ENCODE measurements at regions not wholly inside any gene's neighbourhood (a gene's known extent, or its start where the extent isn't known, plus 50 kb on each side); places are given as distances from the start of the nearest gene placed in this dataset.

DNA sequence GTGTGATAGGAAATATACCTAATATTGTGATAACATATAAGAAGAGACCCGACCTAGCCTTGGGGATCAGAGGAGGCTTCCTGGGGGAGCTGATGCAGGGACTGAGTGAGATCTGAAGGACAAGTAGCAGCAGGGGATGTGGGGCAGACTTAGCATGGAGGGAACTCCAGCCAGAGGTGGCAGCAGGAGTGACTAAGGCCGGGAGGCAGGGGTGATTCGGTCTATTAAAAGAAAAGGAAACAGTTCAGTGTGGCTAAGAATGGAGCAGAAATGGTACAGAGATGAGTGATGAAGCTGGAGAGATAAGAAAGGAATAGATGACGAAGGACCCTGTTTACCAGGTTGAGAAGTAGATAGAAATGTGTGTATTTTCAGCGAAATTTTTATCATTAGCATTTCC, 408.8 kb downstream of the ENC1 start:
- DNase-seq (ENCODE audit: low spot score) = no peak

DNA sequence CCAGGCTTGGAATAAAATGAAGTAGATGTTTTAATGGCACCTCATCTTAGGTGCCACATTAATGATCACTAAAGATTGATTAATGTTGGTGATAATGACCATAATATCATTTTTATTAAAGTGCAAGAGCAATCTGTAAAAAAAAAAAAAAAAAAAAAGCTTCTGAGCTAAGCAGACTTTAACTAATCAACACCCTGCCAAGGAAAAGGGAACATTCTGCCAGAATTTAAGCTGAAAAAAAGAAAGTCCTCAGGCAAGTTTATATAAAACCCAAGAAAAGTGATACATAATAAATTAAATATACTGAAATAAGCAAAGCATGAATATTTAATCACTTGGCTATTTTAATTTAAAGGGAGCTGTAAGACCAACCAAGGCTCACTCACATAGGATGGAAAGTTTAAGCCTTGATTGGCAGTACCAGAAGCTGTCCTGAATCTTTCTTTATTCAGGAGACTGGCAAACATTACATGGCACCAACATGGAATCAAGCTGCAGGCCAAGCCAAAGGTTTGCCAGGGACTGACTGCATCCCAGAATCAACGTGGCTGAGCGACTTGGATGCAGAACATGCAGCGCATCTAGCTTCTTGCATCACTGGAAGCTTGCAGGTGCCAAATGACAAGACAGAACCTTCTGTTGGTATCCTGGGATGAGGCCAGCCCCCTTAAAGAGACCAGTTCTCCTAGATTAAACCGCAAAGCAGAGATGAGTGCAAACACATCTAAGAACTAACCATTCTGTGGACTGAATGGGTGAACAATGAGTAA, 413.6 kb downstream of the ENC1 start:
- no peak for DNase-seq (ENCODE audit: low spot score)

DNA sequence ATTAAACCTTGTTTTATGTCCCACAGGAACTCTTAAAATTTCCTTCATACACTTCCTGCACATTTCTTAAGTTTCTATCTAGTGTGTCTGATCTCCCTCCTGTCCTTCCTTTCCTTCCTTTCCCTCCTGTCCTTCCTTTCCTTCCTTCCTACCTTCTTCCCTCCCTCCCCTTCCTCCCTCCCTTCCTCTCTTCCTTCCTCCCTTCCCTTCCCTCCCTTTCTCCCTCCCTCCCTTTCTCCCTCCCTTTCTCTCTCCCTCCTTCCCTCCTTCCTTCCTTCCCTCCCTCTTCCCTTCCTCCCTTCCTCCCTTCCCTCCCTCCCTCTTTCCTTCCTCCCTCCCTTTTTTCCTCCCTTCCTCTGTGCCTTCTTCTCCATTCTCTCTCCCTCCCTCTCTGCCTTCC, 414.9 kb downstream of the ENC1 start:
- no peak for DNase-seq (ENCODE audit: low spot score)

DNA sequence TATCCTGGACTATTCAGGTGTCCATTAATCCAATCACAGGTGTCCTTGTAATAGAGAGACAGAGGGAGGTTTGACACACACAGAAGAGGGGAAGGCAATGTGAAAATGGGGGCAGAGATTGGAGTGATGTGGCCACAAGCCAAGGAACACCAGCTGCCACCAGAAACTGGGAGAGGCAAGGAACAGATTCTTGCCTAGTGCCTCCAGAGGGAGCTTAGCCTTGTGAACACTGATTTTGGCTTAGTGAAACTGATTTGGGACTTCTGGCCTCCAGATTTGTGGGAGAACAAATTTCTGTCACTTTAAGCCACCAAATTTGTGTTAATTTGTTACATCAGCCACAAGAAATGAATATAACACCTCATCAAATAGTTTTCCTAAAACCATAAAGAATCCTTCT, 416.2 kb downstream of the ENC1 start:
- no peak for DNase-seq (ENCODE audit: low spot score)

DNA sequence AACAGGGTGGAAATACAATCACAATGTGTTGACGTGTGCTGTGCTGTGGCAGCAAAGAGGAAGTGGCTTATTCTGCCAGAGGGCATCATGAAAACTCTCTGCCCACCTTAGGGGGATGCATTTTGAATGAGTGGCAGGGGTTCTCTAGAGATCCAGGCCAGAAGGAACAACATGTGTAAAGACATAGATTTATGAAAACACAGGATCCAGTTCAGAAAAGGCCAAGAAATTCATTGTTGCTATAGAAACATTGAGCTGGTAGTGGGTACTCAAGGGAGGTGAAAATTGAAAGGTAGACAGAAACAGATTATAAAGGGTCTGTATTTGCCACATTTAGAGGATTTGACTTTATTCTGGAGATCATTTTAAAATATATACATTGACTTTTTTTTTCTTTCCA, 417.7 kb downstream of the ENC1 start:
- no peak for DNase-seq (ENCODE audit: low spot score)

DNA sequence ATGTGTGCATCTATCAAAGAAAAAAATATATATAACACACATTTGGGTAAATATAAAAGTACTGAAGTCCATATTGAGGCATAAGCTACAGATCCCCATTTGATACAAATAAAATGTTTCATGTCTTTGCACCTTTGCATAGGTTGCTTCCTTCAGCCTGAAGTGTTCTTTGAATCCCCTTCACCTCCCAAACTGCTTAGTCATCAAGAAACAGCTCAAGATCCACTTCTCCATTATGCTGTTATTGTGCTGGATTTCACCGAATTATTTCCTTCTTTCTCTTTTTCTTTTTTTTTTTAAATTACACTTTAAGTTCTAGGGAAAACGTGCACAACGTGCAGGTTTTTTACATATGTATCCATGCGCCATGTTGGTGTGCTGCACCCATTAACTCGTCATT, 419.1 kb downstream of the ENC1 start:
- no peak for DNase-seq (ENCODE audit: low spot score)

DNA sequence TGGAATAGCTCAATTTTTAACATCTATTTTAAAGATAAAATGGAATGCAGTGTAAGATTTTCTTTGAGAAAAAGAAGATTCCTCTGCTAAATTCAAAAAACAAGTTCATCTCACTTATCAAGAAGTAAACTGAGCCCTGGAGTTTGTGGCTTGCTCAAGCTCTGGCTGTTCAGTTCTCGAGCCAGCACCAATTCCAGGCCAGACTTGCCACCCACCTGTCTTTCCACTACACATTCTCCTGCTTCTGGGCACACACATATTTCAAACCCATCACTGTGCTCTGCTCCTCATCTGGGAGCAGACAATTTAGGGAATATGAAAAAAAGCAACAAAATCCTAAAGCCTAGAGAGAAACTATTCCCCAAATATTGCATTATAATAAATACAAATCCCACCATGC, 424.5 kb downstream of the ENC1 start:
- no peak for DNase-seq (ENCODE audit: low spot score)

DNA sequence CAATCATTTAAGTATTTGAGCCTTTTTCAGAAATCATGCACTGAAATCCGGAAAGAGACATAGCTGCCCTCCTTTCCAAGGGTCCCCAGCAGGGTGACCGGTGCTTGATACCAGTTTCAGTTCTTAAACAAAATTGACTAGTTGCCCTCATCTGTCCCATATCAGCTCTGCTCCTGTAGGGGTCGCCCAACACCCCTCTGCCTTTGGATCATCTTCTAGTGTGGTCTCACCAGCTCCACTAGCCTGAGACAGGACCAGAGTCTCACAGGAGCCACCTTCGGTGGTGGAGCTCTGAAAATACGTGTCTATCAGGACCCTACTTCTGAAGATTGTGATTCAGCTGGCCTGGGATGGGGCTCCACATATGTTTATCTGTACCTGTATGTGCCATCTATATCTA, 428.2 kb downstream of the ENC1 start:
- DNase-seq (ENCODE audit: low spot score) = no peak

DNA sequence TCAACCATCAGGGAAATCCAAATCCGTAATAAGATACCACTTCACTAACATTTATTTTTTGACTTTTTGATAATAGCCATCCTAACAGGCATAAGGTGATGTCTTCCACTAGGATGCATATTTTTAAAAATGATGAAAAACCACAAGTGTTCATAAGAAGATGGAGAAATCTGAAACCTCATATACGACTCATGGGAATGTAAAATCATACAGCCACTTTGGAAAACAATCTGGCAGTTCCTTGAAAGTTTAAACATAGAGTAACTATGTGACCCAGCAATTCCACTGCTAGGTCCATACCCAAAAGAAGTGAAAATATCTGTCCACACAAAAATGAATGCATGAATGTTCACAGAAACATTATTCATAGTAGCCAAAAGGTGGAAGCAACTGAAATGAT, 431.0 kb downstream of the ENC1 start:
- DNase-seq (ENCODE audit: low spot score) = no peak

DNA sequence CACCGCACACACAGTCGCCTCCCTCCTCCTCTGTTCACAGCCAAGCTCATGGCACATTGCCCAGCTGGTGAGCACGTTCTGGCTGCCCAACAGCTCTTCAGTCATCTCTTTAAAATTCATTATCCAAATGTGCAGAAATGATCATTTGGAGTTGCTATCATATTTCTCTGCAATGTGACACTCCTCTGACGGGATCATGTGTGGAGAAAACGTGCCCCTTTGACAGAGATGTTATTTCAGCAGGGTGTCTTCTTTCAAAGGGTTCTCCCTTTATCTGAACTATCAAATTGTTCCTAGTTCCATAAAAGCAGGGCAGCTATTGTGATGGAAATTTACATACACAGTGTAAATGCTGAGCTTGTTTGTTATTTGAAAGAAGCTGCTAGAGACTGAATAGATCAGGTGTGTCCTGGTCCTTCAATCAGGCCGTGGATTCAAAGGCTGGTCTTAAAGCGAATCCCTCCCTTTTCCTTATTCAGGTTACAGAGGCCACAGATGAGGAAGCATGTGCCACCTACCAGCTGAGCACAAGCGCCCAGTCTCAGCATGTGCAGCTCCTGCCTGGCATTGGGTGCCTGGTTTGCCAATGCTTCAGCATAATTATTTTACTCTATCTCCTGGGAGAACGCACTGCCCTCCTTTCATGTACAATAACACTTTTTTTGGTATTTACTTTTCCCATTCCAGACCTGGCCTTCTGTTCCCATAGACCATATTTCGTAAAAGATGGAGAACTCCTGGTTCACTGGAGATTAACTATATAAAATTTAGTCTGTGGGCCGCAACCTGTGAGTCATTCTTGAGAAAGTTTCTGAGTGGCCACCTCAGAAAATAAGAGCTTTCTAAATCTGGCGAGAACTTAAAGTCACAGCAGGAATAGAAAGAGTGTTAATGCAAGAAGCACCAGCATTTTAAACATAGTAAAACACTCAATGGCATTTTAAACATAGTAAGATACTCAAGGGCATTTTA, 433.7 kb downstream of the ENC1 start:
- no peak for DNase-seq (ENCODE audit: low spot score)

DNA sequence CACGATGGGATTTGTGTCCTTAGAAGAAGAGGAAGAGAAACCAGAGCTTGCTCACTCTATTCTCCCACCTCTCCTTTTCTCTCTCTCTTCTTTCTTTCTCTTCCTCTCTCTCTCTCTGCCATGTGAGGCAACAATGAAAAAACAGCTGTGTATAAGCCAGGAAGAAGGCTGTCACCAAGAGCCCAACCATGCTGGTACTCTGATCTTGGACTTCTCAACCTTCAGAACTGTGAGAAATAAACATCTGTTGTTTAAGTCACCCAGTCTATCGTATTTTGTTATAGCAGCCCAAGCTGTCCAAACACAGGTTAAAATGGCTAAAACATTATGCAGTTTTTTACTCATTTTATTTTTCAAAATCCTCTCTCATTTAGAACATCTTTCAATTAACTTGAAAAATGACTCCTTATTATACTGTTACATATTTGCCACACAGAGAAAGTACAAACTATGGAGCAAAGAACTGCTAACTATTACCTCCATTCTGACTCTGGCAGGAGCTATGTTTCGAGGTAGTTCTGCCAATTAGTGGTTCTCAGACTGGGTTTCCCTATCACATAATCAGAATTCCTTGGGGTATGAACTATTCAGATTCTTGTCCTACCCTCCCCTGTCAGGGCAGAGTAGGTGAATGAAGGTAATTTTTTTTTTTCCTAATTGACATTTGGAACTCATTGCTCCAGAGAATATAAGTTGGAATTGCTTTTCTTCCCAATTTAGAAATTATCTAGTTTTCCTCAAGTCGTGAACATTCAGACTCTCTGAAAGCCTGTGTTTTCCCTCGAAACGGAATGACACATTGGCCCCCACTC, 434.6 kb downstream of the ENC1 start:
- no peak for DNase-seq (ENCODE audit: low spot score)

DNA sequence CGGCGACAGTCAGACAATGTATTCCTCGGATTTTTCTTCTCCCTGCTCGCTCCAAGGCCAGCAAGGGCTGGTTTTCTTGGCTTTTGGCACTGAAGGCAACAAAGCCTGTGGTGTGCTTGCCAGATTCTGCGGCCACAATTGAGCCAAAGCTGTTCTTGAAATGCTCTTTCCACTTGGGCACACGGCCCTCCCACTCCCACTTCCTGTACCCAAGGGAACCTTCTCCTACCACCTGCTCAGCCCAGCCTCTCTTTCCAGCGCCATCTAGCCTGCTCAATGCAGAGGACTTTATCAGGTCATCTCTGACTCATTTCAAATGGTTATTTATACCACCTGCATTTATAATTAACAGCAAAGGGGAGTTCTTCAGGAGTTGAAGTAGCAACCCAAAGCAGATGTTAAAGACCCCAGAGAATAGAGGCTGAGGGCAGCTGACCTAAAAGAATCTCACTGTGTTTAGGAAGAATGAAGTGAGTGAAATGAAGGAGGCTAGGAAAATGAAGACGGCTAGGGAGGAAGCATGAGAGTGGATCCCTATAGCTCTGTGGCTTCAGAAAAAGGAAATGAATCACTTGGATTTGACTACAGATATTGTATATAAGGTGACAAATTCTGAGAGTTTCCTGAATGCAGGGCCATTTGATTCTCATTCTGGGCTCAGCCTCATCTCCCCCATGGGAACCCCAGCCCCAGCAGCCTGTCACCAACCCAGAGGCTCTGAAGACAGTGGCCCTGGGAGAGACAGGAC, 439.0 kb downstream of the ENC1 start:
- DNase-seq (ENCODE audit: low spot score) = peak; percentile 57

DNA sequence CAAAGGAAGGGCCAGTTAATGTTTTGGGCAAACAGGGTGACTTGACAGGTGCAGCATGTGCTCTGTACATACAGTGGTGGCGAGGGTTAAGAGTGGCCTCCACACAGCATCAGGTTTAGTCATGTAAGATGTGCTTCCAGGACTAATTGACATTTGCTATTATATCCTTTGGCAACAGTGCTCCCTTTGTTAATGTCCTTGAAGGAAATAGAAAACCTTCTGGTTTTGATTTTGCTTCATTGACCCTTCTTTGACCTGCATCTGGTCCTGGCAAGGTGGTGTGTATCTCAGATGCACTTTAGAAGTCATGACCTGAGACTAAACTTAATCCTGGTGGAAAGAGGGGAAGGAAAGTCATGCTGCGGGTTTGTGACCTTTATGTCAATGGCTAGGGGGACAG, 440.0 kb downstream of the ENC1 start:
- no peak for DNase-seq (ENCODE audit: low spot score)

DNA sequence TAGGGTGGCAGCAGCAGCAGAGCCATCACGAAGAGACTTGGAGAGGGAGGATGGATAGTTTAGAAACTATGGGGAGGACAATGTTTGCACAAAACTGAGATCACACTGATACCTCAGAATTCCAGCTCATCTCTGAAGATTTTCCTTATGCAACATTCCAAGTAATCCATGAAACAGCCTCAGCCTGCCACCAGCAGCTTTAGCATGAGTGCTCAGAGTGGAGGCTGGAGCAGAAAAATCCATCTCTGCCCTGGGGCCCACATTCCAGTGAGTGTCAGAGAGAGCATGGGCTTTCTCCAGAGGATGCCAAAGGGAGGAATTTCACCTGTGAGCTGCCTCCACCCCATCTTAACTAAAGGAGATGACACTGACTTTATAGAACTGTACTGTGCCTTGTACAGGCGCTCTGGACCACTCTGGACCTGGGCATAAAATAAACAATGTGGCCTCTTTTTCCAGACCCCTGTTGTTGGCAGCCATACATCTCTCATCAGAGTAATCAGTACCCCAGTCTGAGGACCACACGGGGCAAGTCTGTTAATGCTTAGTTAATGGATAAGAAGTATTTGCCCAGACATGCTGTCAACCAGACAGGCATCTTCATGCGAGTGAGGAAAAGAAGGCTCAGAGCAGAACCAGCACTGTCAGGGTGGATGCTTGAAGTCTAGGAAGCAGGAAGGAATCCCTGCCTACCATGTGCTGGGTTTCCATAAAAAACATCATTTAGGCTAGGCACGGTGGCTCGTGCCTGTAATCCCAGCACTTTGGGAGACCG, 440.9 kb downstream of the ENC1 start:
- DNase-seq (ENCODE audit: low spot score) = no peak

DNA sequence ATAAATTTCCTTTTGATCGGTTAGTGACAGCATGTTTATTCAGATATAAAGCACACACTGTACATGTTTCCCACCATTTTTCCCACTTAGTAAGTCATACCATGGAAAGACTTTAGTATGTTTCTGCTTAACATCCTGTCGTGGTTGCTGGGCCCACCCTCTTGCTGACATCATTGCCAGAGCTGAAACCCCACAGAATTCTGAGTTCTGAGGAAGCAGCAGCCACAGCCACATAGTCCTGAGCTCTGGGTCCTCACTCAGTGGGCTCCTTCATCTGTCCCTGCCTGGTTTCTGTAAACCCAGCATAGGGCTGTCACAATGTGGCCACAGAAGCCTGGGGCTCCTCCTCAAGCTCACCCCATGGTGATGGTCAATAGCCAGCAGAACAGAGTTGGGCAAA, 441.5 kb downstream of the ENC1 start:
- DNase-seq (ENCODE audit: low spot score) = no peak

DNA sequence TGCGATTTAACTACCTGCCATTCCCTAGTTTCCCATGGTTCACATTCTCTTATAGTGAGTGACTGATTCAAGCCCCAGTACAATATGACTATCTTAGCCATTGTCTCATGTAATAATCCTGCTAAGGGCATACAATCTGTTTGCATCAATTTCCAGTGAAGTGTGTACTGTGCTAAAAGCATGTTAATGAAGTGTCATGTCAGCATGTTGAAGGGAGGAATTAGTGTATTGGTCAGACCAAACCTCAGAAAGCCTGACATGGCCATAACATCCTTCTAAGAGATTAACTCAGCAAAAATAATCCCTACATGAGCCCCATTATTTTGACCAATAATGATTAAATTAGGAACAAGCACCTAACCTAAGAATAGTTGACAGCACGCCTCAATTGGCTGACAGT, 442.4 kb downstream of the ENC1 start:
- DNase-seq (ENCODE audit: low spot score) = no peak

DNA sequence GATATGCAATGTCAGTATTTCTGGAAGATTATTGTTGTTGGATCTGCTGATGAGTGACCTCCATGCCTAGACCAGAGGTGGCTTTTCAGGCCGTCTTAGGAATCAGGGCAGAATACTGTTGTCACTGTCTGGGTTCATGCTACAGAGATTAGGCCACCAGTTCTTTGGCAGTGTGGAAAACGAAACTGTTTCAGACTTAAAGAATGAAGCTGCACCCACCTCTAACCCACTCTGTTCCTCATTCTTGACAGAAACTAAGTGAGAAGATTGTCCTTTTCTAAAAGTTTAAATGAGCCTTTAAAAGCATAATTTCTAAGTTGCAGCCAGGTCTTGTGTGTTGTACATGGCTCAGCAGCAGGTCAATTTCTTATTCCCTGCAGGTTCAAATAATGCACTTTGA, 444.3 kb downstream of the ENC1 start:
- no peak for DNase-seq (ENCODE audit: low spot score)

DNA sequence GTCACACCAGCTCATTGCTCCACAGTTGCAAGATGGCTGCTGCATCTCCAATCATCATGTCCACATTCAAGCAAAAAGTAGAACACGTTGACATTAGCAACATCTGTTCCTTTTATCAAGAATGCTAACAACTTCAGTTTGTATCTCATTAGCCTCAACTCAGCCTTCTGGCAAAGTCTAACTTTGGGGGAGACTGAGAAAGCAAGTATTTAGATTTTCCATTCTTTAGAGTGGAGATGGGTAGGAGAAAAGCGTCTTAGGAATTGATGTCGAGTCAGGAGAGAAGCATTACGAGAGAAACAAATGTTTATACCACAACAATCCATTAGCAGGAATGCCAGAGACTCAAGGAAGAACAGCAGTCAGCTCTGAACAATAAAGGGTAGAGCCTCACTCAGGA, 446.3 kb downstream of the ENC1 start:
- no peak for DNase-seq (ENCODE audit: low spot score)

DNA sequence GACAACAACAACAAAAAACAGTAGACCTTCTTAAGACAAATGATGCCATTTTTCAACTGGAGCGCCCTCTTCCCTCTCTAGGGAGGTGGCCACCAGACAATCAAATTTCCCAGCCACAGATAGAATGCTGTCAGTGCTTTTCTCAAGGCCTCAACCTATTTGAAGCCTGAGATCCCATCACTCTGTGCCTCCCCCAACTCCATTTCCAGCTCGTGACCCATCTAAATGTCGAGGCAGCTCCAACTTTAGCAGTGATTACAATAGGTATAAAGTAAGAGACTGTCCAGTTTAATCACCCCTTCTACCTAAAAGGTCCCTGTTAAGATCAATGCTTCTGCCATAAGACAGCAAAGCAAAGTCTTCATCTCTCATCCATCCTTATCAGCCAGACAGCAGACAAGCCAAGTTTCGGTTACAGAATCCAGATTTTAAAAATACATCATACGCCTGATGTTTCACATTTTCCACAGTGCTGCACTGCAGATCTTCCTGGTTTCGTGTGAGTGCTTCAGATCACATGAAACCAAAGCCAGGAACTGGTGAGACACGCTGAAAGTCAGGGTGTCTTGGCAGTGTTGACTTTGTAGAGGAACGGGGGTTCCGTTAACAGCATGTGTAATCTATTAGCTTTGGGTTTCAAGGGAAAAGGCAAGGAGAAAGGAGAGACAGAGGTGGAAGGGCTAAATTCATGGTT, 447.8 kb downstream of the ENC1 start:
- DNase-seq (ENCODE audit: low spot score) = no peak
